GM13977 (cell line): ENCODE measurements at regions not wholly inside any gene's neighbourhood (a gene's known extent, or its start where the extent isn't known, plus 50 kb on each side); places are given as distances from the start of the nearest gene placed in this dataset.

Experiments used
- DNase-seq: peaks from one replicate; pipeline ENCODE4 v3.0.0; 2012; ENCODE audit warnings: low spot score
- CTCF ChIP-seq: IDR thresholded peaks from 2 replicates; pipeline ENCODE4 v1.5.1; 2012; ENCODE audit warnings: mild to moderate bottlenecking, control low read depth; ENCODE audit not compliant: insufficient read depth; ENCODE audit errors: extremely low read depth, missing control alignments
- in situ Hi-C: fragments of 300-500 bp; cut with MboI; formaldehyde crosslinking; loops from one replicate; pipeline ENCODE4 v1.12.0; 2022; ENCODE audit warnings: low sequenced_read_pairs, low pct_unique_long_range_greater_than_20kb, mixed read lengths, inconsistent platforms; ENCODE audit not compliant: unreplicated experiment

GRCh38 chr2:61774351-61774750 lies 79.5 kb downstream of the FAM161A start:
- DNase-seq = no peak
- no peak for TF ChIP-seq CTCF
- in situ Hi-C loops = no loop called here

- TF ChIP-seq CTCF = no peak
- no peak for DNase-seq
- in situ Hi-C loops = no loop called here
These were observed 81.7 kb downstream of the FAM161A start for GRCh38 chr2:61771904-61772845.

- DNase-seq = no peak
- in situ Hi-C loops = no loop called here
- TF ChIP-seq CTCF = no peak
These were observed 83.1 kb downstream of the FAM161A start for GRCh38 chr2:61770746-61771145.

- in situ Hi-C loops = no loop called here
- DNase-seq = no peak
- TF ChIP-seq CTCF = no peak
These were observed 83.6 kb downstream of the FAM161A start for GRCh38 chr2:61770298-61770697.

- no peak for TF ChIP-seq CTCF
- no peak for DNase-seq
- in situ Hi-C loops = no loop called here
These were observed 84.7 kb downstream of the FAM161A start for GRCh38 chr2:61769093-61769675.

GRCh38 chr2:61764035-61764800 lies 89.6 kb downstream of the FAM161A start:
- DNase-seq = peak; percentile 93
- no peak for TF ChIP-seq CTCF
- in situ Hi-C loops = no loop called here
